GM12873 (cell line): ENCODE measurements at regions not wholly inside any gene's neighbourhood (a gene's known extent, or its start where the extent isn't known, plus 50 kb on each side); places are given as distances from the start of the nearest gene placed in this dataset.

Source experiments
- CTCF ChIP-seq: IDR thresholded peaks from 2 replicates; pipeline ENCODE4 v1.5.1; 2012; ENCODE audit warnings: low read depth, mild to moderate bottlenecking, moderate library complexity, low read length, control low read depth; ENCODE audit not compliant: insufficient read depth; ENCODE audit errors: missing control alignments

- no peak for TF ChIP-seq CTCF
Measured at GRCh38 chr5:107184871-107185270, 485.9 kb downstream of the EFNA5 start.

- TF ChIP-seq CTCF, result no peak
Measured at GRCh38 chr5:107184066-107184465, 486.7 kb downstream of the EFNA5 start.

- no peak for TF ChIP-seq CTCF
Measured at GRCh38 chr5:107170620-107171019, 500.1 kb downstream of the EFNA5 start.

- no peak for TF ChIP-seq CTCF
Measured at GRCh38 chr5:107169867-107170266, 500.9 kb downstream of the EFNA5 start.

GRCh38 chr5:107168848-107169752 is 501.6 kb downstream of the EFNA5 start:
- no peak for TF ChIP-seq CTCF

GRCh38 chr5:107168086-107168485 is 502.7 kb downstream of the EFNA5 start:
- no peak for TF ChIP-seq CTCF

GRCh38 chr5:107165296-107165695 is 505.4 kb downstream of the EFNA5 start:
- no peak for TF ChIP-seq CTCF
